ENCODE measurements at regions not wholly inside any gene's neighbourhood (a gene's known extent, or its start where the extent isn't known, plus 50 kb on each side); places are given as distances from the start of the nearest gene placed in this dataset.
"Not testable (repeated sequence)": the region's sequence is repeated elsewhere in the genome, so short reads cannot be mapped to it uniquely, and the experiment has no call there.

DNA sequence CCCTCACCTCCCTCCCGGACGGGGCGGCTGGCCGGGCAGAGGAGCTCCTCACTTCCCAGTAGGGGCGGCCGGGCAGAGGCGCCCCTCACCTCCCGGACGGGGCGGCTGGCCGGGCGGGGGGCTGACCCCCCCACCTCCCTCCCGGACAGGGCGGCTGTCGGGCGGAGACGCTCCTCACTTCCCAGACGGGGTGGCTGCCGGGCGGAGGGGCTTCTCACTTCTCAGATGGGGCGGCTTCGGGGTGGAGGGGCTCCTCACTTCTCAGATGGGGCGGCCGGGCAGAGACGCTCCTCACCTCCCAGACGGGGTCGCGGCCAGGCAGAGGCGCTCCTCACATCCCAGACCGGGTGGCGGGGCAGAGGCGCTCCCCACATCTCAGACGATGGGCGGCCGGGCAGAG, 106.3 kb upstream of the TSC22D1 start:
- H3K4me2 ChIP-seq (ENCODE audit: low read length); H3K9ac ChIP-seq (ENCODE audit: low read length); DNase-seq (ENCODE audit: low read depth, low spot score); H2AFZ ChIP-seq (ENCODE audit: low read depth, low read length, poor library complexity, severe bottlenecking); H3K79me2 ChIP-seq (ENCODE audit: insufficient read depth, low read length); BruUV-seq (replicated peaks); H4K20me1 ChIP-seq (ENCODE audit: insufficient read depth); H3K27ac ChIP-seq (ENCODE audit: low read depth, low read length); ATAC-seq; H3K4me3 ChIP-seq (replicated peaks in 1 of 2; ENCODE audit: low read depth in 1 of 2, low read length in 2 of 2); POLR2A ChIA-PET; H3K9me2 ChIP-seq (ENCODE audit: insufficient read depth); intact Hi-C loops (cut with micrococcal nuclease); H3K27me3 ChIP-seq (ENCODE audit: insufficient read depth, low read length); H3K4me1 ChIP-seq (ENCODE audit: control insufficient read depth in 1 of 2, insufficient read depth in 2 of 2, low read length in 2 of 2); RAD21 ChIA-PET (ENCODE audit: low non-redundant PET in 1 of 2, low total read pairs in 2 of 2, uncharacterized antibody in 2 of 2, unreplicated experiment in 2 of 2); CTCF ChIA-PET; H3K9me3 ChIP-seq (ENCODE audit: control insufficient read depth in 1 of 2, insufficient read depth in 1 of 2, low read depth in 1 of 2, low read length in 2 of 2); H3K36me3 ChIP-seq (ENCODE audit: control insufficient read depth in 1 of 2, insufficient read depth in 2 of 2, low read length in 2 of 2): not testable (repeated sequence)

DNA sequence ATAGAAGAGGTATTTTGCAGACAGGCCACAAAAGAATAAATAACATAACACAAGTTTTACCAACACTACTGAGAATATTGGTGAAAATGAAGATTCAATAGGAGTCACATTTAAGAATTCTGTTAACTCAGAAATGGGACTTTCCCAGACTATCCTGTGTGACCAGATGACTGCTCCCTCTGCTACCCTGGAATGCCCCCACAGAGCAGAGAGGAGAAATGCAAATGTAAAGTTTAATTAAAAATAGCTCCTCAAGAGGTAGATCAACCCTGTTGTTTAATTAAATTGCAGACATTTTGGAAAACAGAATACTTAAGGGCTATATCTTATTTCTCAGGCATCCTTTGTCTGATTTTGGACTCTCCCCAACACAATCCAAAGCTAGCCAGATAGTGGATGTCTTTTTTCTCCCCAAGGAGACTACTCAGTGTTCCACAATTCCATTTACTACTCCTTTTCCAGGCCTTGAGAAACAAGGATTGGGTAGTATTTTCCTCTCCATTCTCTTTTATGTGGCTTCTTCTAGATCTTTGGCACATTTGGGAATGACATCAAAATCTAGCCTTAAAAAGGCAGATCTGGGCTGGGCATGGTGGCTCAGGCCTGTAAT, 104.7 kb upstream of the TSC22D1 start:
- POLR2A ChIA-PET: no interaction called here

More for the DNA sequence above, 104.7 kb upstream of the TSC22D1 start:
- H3K4me3 ChIP-seq (replicated peaks in 1 of 2; ENCODE audit: low read depth in 1 of 2, low read length in 2 of 2): no peak overlapping the region
- H2AFZ ChIP-seq (ENCODE audit: low read depth, low read length, poor library complexity, severe bottlenecking): no peak overlapping the region
- H3K9me3 ChIP-seq (ENCODE audit: control insufficient read depth in 1 of 2, insufficient read depth in 1 of 2, low read depth in 1 of 2, low read length in 2 of 2): no peaks in the 10 kb centered on the region
- RAD21 ChIA-PET (ENCODE audit: low non-redundant PET in 1 of 2, low total read pairs in 2 of 2, uncharacterized antibody in 2 of 2, unreplicated experiment in 2 of 2): no interaction called here
- ATAC-seq: no peak
- no peaks in the 10 kb centered on the region for H3K27me3 ChIP-seq (ENCODE audit: insufficient read depth, low read length)
- H3K9me2 ChIP-seq (ENCODE audit: insufficient read depth): no peaks in the 10 kb centered on the region
- no peaks in the 10 kb centered on the region for H4K20me1 ChIP-seq (ENCODE audit: insufficient read depth)
- CTCF ChIA-PET: no interaction called here
- intact Hi-C loops (cut with micrococcal nuclease): no loop called here
- no peaks in the 10 kb centered on the region for H3K36me3 ChIP-seq (ENCODE audit: control insufficient read depth in 1 of 2, insufficient read depth in 2 of 2, low read length in 2 of 2)
- no peaks in the 10 kb centered on the region; a peak in 1 of 4 replicates for H3K4me1 ChIP-seq (ENCODE audit: control insufficient read depth in 1 of 2, insufficient read depth in 2 of 2, low read length in 2 of 2)
- TF ChIP-seq TCF7L2 (IDR thresholded peaks at IDR 0.05; ENCODE audit: borderline replicate concordance, extremely low read depth, insufficient read depth, insufficient read length) (no peak), YY1 (IDR thresholded peaks at IDR 0.05; ENCODE audit: extremely low read depth, insufficient replicate concordance, low read depth, low read length) (no peak), FOSL1 (IDR thresholded peaks at IDR 0.05; ENCODE audit: low read depth) (no peak), CEBPB (IDR thresholded peaks at IDR 0.05; ENCODE audit: low read depth) (no peak), SP1 (IDR thresholded peaks at IDR 0.05; ENCODE audit: low read depth) (no peak), ELF1 (IDR thresholded peaks at IDR 0.05; ENCODE audit: borderline replicate concordance, low read depth) (no peak), EGR1 (IDR thresholded peaks at IDR 0.05; ENCODE audit: low read depth) (no peak), CBX3 (IDR thresholded peaks at IDR 0.05; ENCODE audit: low read depth) (no peak), JUND (IDR thresholded peaks at IDR 0.05) (no peak), EZH2phosphoT487 (IDR thresholded peaks at IDR 0.05; ENCODE audit: borderline replicate concordance) (no peak), POLR2A (IDR thresholded peaks at IDR 0.05; ENCODE audit: borderline replicate concordance, extremely low read depth, insufficient read depth, insufficient read length) (no peak), SIN3A (IDR thresholded peaks at IDR 0.05; ENCODE audit: low read depth) (no peak), RAD21 (IDR thresholded peaks at IDR 0.05; ENCODE audit: low read depth) (no peak), ZFX (IDR thresholded peaks at IDR 0.05) (no peak), ZNF274 (IDR thresholded peaks at IDR 0.05; ENCODE audit: low read depth, low read length) (no peak)
- TF ChIP-seq, protein P1, sequence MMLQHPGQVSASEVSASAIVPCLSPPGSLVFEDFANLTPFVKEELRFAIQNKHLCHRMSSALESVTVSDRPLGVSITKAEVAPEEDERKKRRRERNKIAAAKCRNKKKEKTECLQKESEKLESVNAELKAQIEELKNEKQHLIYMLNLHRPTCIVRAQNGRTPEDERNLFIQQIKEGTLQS (IDR thresholded peaks at IDR 0.05): no peak
- TF ChIP-seq, protein P2, sequence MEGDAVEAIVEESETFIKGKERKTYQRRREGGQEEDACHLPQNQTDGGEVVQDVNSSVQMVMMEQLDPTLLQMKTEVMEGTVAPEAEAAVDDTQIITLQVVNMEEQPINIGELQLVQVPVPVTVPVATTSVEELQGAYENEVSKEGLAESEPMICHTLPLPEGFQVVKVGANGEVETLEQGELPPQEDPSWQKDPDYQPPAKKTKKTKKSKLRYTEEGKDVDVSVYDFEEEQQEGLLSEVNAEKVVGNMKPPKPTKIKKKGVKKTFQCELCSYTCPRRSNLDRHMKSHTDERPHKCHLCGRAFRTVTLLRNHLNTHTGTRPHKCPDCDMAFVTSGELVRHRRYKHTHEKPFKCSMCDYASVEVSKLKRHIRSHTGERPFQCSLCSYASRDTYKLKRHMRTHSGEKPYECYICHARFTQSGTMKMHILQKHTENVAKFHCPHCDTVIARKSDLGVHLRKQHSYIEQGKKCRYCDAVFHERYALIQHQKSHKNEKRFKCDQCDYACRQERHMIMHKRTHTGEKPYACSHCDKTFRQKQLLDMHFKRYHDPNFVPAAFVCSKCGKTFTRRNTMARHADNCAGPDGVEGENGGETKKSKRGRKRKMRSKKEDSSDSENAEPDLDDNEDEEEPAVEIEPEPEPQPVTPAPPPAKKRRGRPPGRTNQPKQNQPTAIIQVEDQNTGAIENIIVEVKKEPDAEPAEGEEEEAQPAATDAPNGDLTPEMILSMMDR (IDR thresholded peaks at IDR 0.05 in 2 of 3, conservative IDR thresholded peaks at IDR 0.05 in 1 of 3; ENCODE audit: borderline replicate concordance in 1 of 3, insufficient read depth in 1 of 3, low read depth in 2 of 3, low read length in 2 of 3): no peak
- TF ChIP-seq, protein P3, sequence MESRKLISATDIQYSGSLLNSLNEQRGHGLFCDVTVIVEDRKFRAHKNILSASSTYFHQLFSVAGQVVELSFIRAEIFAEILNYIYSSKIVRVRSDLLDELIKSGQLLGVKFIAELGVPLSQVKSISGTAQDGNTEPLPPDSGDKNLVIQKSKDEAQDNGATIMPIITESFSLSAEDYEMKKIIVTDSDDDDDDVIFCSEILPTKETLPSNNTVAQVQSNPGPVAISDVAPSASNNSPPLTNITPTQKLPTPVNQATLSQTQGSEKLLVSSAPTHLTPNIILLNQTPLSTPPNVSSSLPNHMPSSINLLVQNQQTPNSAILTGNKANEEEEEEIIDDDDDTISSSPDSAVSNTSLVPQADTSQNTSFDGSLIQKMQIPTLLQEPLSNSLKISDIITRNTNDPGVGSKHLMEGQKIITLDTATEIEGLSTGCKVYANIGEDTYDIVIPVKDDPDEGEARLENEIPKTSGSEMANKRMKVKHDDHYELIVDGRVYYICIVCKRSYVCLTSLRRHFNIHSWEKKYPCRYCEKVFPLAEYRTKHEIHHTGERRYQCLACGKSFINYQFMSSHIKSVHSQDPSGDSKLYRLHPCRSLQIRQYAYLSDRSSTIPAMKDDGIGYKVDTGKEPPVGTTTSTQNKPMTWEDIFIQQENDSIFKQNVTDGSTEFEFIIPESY (IDR thresholded peaks at IDR 0.05; ENCODE audit: extremely low read depth, insufficient replicate concordance, low read length): no peak
- BruUV-seq (replicated peaks): no TSS peak
- H3K27ac ChIP-seq (ENCODE audit: low read depth, low read length): no peak overlapping the region
- H3K9ac ChIP-seq (ENCODE audit: low read length): no peak overlapping the region
- no peak overlapping the region for H3K4me2 ChIP-seq (ENCODE audit: low read length)
- no peaks in the 10 kb centered on the region for H3K79me2 ChIP-seq (ENCODE audit: insufficient read depth, low read length)
- DNase-seq (ENCODE audit: low read depth, low spot score): no peak

Measured in HCT116 (cell line).